LNCAP (cell line): ENCODE measurements at regions not wholly inside any gene's neighbourhood (a gene's known extent, or its start where the extent isn't known, plus 50 kb on each side); places are given as distances from the start of the nearest gene placed in this dataset.

Source experiments
- CTCF ChIP-seq: fragments of 450-650 bp; IDR thresholded peaks from 2 replicates; pipeline ENCODE4 v1.5.1; 2017; ENCODE audit warnings: mild to moderate bottlenecking

- no peak for TF ChIP-seq CTCF
These were observed 101.0 kb upstream of the IQSEC1 start for GRCh38 chr3:13174011-13174802.

DNA sequence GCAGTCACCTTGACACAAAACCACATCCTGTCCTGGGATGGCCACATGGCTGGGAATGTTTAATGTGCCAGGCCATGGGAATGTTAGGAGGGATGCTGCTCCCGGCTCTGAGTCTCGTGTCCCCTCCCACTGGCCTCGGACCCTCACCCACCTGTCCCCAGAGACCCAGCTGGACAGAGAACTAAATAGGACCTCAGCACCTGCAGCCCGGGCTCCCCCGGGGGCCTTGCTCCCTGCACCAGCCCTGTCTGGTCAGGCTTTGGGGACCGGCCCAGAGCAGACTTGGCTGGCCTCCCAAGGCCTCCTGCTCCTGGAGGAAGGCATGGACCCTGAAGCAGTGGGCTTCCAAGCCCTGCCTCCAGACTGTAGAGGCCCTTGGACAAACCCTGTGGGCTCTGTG lies 100.0 kb upstream of the IQSEC1 start:
- TF ChIP-seq CTCF = no peak

DNA sequence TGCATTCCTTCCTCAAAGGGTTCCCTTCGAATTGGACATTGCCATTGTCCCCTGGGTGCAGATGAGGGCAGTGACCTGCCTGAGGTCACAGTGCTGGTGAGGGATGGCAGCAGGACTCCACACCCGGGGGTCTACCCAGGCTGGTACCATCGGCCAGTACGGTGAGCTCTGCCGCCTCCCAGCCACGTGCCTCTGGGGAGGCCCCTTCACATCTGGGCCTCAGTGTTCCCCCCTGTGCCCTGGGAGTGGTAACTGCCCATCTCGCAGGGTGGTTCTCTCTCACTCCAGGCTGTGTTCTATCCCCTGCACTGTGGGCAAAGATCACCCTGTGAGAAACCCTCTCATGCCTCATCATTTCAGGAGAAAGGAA lies 99.4 kb upstream of the IQSEC1 start:
- TF ChIP-seq CTCF = no peak

DNA sequence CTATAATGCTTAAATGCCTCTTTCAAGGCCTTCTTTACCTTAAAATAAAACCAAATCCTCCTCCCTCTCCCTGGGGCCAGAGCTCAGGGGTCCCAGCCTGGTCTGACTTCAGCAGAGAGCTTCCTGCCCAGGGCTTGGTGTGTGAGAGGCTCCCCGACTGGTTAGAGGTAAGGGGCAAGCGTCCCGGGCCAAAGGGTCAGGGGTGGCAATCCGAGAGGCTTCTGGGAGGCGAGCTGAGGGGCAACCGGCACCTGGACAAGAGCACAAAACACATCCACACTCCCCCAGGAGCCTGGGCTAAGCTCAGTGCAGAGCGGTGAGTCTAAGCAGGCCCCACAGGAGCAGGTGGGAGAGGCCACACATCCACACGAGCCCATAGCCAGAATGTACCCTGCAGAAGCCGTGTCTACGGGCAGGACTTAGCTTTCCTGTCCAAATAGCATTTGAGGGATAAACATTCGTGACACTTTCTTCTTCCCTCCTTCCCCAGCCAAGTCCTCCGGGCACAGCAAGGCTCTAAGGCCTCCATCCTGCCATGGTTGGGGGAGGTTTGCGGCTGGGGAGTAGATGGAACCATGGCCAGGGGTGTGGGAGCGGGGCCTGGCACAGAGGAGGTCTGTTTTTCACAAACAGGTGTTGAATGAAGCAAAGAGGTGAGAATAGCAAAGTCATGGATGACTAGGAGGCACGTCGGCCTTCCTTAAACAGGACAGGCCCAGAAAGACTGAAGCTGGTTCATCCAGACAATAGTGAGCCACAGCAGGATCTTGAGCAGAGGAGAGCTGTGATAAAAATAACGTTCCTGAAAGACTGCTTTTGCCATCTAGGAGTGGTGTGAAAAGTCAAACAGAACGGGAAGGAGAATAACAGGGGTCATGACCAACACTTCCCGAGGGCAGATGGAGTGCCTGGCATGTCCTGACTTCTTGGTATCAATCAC lies 98.7 kb upstream of the IQSEC1 start:
- no peak for TF ChIP-seq CTCF

- TF ChIP-seq CTCF = no peak
These were observed 97.1 kb upstream of the IQSEC1 start for GRCh38 chr3:13170317-13170716.

DNA sequence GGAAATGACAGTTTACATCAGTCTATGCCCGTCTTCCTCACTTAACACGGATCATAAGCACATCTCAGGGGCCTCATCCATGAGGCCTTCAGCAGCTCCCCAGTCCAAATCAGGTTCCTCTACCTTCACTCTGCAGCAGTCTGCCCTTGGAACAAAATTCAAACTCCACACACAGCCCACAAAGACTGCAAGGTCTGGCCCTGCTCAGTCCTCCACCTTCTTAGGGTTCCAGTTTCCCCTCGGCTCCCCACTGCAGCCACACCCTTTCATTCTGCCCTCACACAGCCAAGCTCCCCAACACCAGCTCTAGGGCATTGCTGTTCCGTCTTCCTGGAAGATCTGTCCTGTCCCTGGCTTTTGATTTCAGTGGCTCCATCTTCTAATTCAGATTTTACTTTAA lies 95.2 kb upstream of the IQSEC1 start:
- TF ChIP-seq CTCF = no peak

DNA sequence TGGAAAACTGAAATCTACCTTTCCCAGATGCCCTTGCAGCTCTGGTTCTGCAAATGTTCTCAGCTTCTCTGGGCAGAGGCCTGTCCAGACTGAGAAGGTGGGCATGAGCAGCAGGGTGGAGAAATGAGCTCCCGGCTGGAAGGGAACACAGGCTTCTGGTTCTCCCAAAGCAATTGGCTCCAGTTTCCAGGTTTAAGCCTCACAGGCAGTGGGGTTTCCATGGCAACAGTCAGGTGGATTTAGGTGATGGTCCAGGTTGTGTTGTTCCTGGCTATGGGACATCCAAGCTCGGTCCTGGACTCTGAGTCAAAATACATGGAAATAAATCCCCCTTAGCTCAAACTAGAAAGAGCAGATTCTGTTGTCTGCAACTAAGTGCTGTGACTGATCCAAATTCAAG lies 94.6 kb upstream of the IQSEC1 start:
- TF ChIP-seq CTCF = no peak
